HFF-Myc (cell line): ENCODE measurements at regions not wholly inside any gene's neighbourhood (a gene's known extent, or its start where the extent isn't known, plus 50 kb on each side); places are given as distances from the start of the nearest gene placed in this dataset.

Experiments
- DNase-seq: peaks from one replicate; pipeline ENCODE4 v3.0.0-alpha.2; 2011; ENCODE audit warnings: low read depth; ENCODE audit errors: extremely low read depth
- H3K4me3 ChIP-seq: replicated peaks from 2 replicates; pipeline ENCODE4 v1.5.1; 2011; ENCODE audit warnings: low read depth, mild to moderate bottlenecking, control low read depth, low read length
- TF ChIP-seq, protein P1 (sequence below): IDR thresholded peaks from 2 replicates; pipeline ENCODE4 v1.5.1; 2012; ENCODE audit warnings: mild to moderate bottlenecking, low read depth, low read length, control low read depth; ENCODE audit errors: missing control alignments

DNA sequence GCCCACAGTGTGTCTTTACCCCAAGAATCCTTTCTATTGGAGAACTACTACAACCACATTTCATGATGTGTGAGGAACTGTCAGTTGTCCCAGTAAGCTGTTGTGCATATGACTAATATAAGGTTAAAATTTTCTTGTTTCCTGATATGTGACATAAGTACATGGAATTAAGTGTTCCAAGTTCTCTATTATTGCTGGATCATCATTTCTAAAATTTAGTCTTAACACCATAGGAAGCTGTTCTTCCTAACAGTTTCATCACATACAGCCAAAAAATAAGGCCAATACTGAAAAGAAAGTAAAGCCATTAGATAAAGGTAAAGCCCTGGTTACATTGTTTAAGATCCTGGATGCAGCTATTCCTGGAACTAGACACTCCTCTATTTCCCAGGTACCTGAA, 620.9 kb upstream of the CDH8 start:
- H3K4me3 ChIP-seq = no peak overlapping the region
- TF ChIP-seq, protein P1, sequence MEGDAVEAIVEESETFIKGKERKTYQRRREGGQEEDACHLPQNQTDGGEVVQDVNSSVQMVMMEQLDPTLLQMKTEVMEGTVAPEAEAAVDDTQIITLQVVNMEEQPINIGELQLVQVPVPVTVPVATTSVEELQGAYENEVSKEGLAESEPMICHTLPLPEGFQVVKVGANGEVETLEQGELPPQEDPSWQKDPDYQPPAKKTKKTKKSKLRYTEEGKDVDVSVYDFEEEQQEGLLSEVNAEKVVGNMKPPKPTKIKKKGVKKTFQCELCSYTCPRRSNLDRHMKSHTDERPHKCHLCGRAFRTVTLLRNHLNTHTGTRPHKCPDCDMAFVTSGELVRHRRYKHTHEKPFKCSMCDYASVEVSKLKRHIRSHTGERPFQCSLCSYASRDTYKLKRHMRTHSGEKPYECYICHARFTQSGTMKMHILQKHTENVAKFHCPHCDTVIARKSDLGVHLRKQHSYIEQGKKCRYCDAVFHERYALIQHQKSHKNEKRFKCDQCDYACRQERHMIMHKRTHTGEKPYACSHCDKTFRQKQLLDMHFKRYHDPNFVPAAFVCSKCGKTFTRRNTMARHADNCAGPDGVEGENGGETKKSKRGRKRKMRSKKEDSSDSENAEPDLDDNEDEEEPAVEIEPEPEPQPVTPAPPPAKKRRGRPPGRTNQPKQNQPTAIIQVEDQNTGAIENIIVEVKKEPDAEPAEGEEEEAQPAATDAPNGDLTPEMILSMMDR = no peak
- DNase-seq = no peak

DNA sequence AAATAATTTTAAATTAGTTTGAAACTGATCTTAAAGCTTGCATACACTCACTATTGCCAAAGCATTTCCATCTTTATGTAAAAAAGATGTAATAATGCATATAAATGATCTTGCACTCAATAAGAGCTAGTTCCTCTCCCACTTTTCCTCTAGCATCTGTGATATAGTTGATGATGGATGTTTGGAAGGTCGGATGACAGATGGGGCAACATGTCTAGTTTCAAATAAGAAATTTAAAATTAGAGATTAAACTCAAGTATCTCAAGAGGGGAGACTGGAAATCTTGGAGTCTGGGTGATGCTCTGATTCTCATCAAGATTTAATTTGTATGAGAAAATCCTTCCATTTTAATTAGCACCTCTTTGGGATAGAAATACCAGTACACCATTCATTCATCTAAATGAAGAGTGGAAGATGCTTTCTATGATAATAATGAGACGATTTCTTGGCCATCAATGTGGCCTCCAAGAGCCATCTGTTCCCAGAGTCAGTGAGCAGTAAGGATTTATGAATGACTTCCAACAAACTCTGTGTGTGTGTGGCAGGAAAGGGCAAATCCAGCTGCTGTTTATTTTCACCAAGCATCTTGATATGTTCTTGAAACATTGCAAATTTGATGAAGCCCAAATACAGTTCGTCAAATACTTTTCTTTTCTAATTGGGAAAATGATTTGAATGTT, 616.3 kb upstream of the CDH8 start:
- TF ChIP-seq, protein P1 = no peak
- no peak overlapping the region for H3K4me3 ChIP-seq
- DNase-seq = no peak

GRCh38 chr16:62648256-62648655, 612.0 kb upstream of the CDH8 start:
- TF ChIP-seq, protein P1 = no peak

GRCh38 chr16:62644030-62644812, 608.0 kb upstream of the CDH8 start:
- H3K4me3 ChIP-seq = no peak overlapping the region
- TF ChIP-seq, protein P1 = no peak
- no peak for DNase-seq

More at GRCh38 chr16:62648256-62648655, 612.0 kb upstream of the CDH8 start:
- no peak for DNase-seq
- H3K4me3 ChIP-seq = no peak overlapping the region

DNA sequence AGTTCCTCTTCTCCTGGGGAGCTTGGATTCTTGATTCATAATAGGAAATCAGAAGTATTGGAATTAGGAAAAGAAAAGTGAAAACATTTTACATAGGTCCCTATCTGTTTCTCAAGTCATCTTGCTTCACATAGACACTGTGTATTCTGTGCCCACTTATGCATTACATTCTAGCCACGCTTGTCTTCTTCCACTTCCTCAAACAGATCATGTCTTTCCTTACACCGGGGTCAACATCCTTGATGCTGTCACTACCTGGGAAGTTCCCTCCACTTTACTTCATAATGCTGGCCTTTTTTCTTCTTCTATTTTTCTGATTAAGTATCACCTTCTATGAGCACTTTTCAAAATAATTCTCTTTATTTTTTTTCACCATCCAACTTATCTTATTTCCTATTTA, 606.4 kb upstream of the CDH8 start:
- no peak for DNase-seq
- TF ChIP-seq, protein P1 = no peak
- no peak overlapping the region for H3K4me3 ChIP-seq

DNA sequence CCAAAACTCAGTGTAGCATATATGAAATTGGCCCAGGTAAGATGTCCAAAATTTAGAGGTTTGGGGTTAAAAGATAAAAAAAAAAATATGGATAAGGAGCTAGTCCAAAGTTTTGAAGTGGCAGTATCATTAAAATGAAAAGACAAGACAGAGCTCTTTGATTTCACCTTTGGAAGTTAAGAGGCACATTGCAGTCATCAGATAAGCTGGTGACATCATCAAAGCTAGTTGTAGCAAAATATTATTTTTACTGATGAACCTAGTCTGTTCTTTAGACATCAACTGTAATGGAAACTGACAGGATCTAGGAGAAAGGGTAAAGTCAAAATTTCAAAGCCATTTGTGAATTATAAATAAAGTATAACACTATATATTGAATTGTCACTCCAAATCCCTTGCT, 603.7 kb upstream of the CDH8 start:
- TF ChIP-seq, protein P1 = no peak
- DNase-seq = no peak
- no peak overlapping the region for H3K4me3 ChIP-seq
